ENCODE measurements at regions not wholly inside any gene's neighbourhood (a gene's known extent, or its start where the extent isn't known, plus 50 kb on each side); places are given as distances from the start of the nearest gene placed in this dataset.

GRCh38 chr13:34347784-34348573 lies 530.0 kb downstream of the RFC3 start:
- peak; percentile 16 for DNase-seq (ENCODE audit: low read depth)
- H3K4me3 ChIP-seq (ENCODE audit: low read depth, low read length) = no peak overlapping the region
- TF ChIP-seq, protein P1, sequence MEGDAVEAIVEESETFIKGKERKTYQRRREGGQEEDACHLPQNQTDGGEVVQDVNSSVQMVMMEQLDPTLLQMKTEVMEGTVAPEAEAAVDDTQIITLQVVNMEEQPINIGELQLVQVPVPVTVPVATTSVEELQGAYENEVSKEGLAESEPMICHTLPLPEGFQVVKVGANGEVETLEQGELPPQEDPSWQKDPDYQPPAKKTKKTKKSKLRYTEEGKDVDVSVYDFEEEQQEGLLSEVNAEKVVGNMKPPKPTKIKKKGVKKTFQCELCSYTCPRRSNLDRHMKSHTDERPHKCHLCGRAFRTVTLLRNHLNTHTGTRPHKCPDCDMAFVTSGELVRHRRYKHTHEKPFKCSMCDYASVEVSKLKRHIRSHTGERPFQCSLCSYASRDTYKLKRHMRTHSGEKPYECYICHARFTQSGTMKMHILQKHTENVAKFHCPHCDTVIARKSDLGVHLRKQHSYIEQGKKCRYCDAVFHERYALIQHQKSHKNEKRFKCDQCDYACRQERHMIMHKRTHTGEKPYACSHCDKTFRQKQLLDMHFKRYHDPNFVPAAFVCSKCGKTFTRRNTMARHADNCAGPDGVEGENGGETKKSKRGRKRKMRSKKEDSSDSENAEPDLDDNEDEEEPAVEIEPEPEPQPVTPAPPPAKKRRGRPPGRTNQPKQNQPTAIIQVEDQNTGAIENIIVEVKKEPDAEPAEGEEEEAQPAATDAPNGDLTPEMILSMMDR (conservative IDR thresholded peaks at IDR 0.05; ENCODE audit: low read depth, low read length) = no peak

DNA sequence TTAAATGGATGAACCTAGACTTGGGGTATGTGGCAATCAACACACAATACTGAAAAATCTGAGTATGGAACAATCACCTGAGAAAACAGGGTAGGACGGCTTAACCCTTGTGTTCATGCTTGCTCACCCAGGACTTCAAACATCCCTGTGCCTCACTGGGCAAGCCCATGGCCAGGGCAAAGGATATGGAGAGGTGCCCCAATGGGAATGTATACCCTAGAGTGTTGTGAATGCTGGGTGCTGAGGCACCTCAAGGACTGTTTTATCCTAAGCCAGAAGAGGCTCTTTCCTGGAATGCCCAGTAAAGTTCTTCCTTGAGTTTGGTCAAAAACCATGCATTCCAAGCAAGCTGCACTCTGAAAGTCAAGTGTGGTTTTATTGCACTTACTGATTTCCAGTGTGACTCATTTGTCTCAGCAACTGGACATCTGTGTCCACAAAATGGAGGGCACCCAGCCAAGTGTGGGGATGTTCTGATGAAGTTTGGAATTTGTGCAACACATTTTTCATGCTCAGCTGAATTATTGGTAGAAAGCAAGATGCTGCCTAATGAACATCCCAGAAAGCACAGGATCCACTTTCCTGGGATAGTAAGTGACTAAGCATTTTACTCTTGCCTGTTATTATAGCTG lies 531.3 kb downstream of the RFC3 start:
- TF ChIP-seq, protein P1 (conservative IDR thresholded peaks at IDR 0.05; ENCODE audit: low read depth, low read length) = no peak
- H3K4me3 ChIP-seq (ENCODE audit: low read depth, low read length) = no peak overlapping the region
- peak; percentile 98 for DNase-seq (ENCODE audit: low read depth)

GRCh38 chr13:34350671-34351070 lies 532.7 kb downstream of the RFC3 start:
- TF ChIP-seq, protein P1 (conservative IDR thresholded peaks at IDR 0.05; ENCODE audit: low read depth, low read length) = no peak
- H3K4me3 ChIP-seq (ENCODE audit: low read depth, low read length) = no peak overlapping the region
- no peak for DNase-seq (ENCODE audit: low read depth)

- TF ChIP-seq, protein P1 (conservative IDR thresholded peaks at IDR 0.05; ENCODE audit: low read depth, low read length) = no peak
- no peak overlapping the region for H3K4me3 ChIP-seq (ENCODE audit: low read depth, low read length)
- DNase-seq (ENCODE audit: low read depth) = no peak
Observed at GRCh38 chr13:34351134-34351533, 533.2 kb downstream of the RFC3 start.

DNA sequence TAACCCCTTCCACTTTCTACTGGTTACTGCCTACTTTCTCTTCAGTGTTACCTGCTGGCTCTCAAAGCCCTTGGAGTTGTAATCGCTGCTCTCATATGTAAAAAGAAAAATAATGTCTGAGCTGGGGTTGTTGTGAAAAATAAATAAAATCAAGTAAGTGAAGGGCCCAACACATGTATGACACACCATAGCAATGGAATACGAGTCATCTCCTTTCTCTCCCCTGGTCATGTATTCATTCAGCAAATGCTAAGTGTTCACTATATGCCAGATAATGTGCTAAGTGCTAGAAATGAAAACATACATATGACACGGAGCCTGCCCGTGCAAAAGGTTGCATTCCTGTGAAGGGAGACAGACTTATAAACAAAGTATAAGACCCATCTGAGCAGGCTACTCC lies 535.0 kb downstream of the RFC3 start:
- no peak overlapping the region for H3K4me3 ChIP-seq (ENCODE audit: low read depth, low read length)
- TF ChIP-seq, protein P1 (conservative IDR thresholded peaks at IDR 0.05; ENCODE audit: low read depth, low read length) = no peak
- no peak for DNase-seq (ENCODE audit: low read depth)

DNA sequence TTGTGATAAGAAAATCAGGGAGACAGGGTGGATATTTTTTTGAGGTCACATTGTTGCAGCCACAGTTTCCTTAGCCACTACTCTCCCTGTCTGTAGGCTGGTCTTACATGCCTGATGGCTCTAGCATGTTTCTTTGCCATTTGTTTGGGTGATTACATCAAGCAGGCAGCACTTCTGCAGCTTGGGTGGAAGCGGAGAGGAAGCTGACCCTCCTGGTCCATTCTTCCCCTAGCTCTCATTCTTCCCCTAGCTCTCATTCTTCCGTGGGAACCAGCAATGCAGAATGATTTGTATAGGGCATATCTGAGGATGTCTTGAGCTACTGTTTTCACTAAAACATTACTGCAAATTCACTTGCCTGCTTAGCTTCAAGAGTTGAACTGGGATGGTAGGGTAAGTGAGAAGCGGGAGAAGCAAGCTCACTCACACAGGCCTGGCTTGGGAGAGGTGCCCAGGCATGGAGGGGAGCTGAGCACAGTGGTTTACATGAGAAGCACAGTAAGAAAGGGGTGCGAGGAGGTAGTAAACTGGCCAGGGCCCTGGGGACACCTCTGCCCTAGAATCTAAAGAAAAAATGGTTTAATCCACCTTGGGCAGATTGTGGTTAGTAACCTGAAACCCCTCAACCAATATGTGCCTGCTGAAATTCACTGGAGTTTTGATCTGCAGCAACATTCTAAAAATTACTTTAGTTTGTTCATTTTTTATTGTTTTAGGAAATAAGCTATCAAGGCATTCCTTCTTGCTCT lies 538.9 kb downstream of the RFC3 start:
- TF ChIP-seq, protein P1 (conservative IDR thresholded peaks at IDR 0.05; ENCODE audit: low read depth, low read length) = no peak
- no peak for DNase-seq (ENCODE audit: low read depth)
- no peak overlapping the region for H3K4me3 ChIP-seq (ENCODE audit: low read depth, low read length)

Measured in choroid plexus epithelial cell (primary cell).